ENCODE measurements at regions not wholly inside any gene's neighbourhood (a gene's known extent, or its start where the extent isn't known, plus 50 kb on each side); places are given as distances from the start of the nearest gene placed in this dataset.

GRCh38 chr15:86018679-86019078 lies 61.0 kb upstream of the AGBL1 start:
- in situ Hi-C loops (cut with MboI; ENCODE audit: low sequenced_read_pairs): no loop called here

- in situ Hi-C loops (cut with MboI; ENCODE audit: low sequenced_read_pairs): no loop called here
These were observed 58.1 kb upstream of the AGBL1 start for GRCh38 chr15:86021281-86022264.

GRCh38 chr15:86028961-86029360 lies 50.7 kb upstream of the AGBL1 start:
- in situ Hi-C loops (cut with MboI; ENCODE audit: low sequenced_read_pairs): no loop called here

Data from HL-60/S4 treated with retinoic acid at 250 ng/mL for 4 days and 3 days (cell line).